ENCODE measurements at regions not wholly inside any gene's neighbourhood (a gene's known extent, or its start where the extent isn't known, plus 50 kb on each side); places are given as distances from the start of the nearest gene placed in this dataset.
"Not testable (repeated sequence)": the region's sequence is repeated elsewhere in the genome, so short reads cannot be mapped to it uniquely, and the experiment has no call there.

- no peak for DNase-seq
These were observed 381.5 kb upstream of the STXBP6 start for GRCh38 chr14:25431211-25432076.

DNA sequence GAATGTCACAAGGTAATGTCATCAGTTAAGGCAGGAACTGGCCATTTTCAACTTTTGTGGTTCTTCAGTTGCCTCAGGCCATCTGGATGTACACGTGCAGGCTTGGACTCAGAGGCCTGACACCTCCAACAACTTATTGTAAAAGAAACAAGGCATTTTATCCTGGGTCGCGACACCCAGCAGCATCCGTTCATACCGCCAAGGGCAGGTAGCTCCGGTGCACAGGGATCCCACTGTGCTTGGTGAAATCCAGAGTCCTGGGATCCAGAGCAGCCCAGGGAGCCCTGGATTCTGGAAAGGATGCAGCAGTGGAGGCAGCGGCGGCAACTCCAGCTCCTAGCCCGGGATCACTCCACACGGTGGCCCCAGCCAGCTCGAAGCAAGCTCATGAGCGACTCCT is 380.9 kb upstream of the STXBP6 start:
- DNase-seq = no peak

DNA sequence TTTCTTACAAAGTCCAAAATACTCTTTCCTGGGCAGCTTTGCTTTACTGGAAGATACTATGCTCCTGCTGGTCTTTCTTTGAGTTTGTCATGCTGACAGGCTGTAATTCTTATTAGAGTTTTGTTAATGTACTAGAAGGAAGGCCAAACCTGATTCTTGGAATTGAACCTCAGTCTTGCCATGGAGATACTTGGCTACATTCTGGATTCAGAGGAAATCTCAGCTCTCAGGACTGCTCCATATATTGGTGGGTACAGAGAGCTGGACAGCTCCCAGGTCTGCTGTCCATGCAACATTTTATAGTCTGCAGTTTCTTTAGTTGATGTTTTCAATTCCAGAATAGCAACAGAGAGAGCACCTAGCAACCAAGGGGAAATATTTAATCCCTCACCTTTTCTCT is 363.1 kb upstream of the STXBP6 start:
- no peak for DNase-seq

DNA sequence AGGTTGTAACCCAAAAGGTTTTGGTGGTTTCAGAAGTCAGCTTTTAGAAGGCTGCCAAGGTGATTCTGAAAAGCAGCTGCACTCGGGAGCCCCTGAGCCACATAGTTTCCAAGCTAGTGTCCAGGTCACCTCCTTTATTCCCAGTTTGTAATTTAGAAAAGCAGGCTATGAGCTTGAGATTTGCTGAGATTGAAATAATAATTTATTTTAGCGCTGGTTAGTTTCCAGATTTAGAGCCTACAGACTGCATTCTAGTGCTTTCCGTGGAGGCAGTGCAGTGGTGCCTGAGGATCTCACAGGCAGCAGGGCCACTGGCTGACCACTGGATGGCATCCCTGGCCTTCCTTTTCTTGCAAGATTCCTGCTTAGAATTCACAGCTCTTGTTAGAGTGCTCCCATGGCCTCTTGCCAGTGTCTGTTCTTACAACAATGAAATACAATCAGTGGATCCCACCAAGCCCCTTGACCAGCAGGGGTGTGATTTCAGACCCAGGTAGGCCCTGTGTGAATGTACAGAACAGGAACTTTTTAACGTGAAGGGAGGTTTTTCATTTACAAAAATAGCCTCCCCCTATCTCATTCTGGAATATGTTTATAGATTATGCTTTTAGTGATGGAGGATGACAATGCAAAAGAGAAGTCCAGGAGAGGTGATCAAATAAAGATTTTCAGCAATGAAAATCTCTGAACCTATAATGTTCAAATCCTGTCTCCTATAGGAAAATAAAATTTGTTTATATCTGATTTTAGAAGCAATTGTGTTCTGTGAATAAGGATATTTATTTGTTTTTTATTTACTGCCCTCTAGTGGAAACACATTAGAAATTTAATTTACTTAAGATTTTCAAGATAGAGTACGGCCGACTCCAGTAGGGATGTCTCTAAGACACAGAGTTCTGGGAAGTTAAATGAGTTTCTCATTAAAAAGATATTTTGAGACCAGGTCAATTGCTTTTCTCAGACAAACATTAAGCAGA is 362.1 kb upstream of the STXBP6 start:
- no peak for DNase-seq

- no peak for DNase-seq
These were observed 356.9 kb upstream of the STXBP6 start for GRCh38 chr14:25406818-25407217.

GRCh38 chr14:25400607-25401206 is 350.8 kb upstream of the STXBP6 start:
- DNase-seq = peak; percentile 18

DNA sequence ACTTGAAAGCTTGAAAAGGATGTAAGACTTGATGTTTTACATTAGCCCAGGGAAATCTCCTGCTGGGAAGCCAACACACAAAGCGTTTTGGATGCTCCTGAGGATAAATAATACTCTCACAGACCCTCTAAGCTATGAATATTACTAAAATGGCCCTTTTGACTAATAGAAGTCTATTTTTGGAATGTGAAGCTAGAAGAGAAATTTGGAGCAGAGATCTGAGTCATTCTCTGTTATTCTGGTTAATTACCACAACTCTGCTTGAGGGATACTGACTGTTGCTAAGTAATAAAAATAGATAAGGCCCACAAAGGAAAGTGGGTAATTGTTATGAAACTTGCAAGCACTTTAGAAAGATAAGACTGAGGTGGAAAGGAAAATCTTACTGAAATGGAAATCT is 346.2 kb upstream of the STXBP6 start:
- DNase-seq = no peak

GRCh38 chr14:25394791-25395391 is 344.9 kb upstream of the STXBP6 start:
- no peak for DNase-seq

DNA sequence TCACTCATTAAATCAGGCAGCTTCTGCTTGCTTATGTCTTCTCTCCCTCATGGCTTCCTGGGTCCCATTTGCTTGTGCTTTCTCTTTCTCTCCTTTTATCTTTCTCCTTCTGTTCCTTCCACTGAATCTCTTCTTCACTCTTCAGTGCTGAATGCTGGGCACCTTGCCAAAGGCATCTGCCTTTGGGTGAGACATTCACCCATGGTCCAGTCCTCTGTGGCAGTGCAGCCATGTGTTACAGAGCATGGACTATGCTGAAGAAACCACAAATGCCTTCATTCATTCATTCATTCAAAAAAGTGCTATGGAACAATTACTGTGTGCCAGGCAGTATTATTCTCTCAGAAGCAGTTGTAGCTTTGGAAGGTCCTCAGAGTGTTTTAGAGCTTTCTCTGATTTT is 344.4 kb upstream of the STXBP6 start:
- DNase-seq = no peak

DNA sequence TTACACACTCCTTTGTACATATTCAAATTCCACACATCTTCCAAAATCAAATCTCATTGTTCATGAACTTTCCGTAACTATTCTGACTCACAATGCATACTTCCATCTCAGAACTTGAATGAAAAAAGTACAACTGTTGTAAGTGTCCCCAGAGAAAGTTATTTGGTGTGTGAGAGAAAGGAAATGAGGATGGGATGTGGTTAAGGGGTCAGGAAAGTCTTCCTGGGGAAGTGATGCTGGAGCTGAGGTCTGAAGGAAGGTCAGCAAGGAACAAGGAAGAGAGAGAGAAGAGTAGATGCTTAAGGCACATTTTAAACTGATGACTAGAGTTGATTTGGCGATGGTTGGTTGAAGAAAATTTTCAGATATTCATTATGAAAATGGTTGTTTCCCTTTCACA is 340.0 kb upstream of the STXBP6 start:
- DNase-seq = no peak

DNA sequence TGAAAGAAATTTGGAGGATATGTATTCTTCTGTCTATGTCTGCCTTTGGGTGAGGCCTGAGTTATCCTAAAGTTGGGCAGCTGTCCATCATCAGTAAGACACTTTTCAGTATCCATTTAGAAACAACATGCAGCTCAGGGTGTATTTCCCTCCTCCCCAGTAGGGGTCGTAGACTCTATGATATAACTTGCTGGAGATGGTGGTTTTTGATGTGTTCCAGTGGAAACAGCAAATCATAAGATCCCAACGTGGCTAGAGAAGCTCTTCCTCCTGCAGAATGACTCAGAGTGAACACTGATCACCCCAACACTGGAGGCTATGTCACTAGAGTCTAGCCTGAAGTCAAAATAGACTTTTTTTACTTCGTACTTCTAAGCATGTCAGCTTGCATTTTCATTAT is 331.6 kb upstream of the STXBP6 start:
- no peak for DNase-seq

DNA sequence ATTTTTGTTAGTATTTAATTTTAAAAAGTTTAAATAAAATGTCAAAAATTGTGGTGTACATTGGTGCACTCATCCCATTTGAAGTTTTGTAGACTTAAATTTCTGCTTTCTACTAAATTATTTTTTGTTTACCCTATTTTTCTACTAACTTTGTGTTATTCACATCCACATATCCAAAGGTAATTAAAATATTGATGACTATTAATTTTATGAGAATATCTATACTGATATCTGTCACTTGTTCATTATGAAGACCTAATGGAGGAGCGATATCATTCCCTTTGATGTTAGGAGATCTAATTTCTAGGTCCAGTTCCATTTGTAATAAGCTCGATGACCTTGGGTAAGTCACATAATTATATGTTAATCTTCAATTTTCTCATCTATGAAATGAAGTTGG is 325.7 kb upstream of the STXBP6 start:
- no peak for DNase-seq

GRCh38 chr14:25371068-25371467 is 321.1 kb upstream of the STXBP6 start:
- DNase-seq = no peak

DNA sequence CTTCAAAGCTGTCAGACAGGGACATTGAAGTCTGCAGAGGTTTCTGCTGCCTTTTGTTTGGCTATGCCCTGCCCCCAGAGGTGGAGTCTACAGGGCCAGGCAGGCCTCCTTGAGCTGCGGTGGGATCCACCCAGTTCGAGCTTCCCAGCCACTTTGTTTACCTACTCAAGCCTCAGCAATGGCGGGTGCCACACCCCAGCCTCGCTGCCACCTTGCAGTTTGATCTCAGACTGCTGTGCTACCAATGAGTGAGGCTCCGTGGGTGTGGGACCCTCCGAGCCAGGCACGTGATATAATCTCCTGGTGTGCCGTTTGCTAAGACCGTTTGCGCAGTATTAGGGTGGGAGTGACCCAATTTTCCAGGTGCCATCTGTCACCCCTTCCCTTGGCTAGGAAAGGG is 320.1 kb upstream of the STXBP6 start:
- DNase-seq = not testable (repeated sequence)

GRCh38 chr14:25358330-25358729 is 308.4 kb upstream of the STXBP6 start:
- no peak for DNase-seq

DNA sequence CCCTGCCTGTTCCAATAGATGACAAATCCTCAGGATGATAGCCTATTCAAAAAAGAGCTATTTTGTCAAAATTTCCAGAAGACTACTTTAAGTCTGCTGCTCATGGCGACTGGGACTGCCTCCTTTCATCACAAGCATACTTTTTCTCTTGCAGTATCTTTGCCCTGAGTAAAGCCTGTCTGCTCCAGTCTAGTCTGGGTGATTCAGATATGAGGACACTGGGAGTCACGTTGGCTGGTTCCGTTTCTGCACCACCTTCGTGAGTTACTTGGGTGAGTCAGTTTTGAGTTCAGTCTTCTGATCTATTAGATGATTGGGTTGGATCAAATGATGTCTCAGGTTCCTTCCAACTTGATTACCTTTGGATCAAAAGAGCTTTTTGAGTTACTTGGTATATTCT is 301.3 kb upstream of the STXBP6 start:
- DNase-seq = no peak

DNA sequence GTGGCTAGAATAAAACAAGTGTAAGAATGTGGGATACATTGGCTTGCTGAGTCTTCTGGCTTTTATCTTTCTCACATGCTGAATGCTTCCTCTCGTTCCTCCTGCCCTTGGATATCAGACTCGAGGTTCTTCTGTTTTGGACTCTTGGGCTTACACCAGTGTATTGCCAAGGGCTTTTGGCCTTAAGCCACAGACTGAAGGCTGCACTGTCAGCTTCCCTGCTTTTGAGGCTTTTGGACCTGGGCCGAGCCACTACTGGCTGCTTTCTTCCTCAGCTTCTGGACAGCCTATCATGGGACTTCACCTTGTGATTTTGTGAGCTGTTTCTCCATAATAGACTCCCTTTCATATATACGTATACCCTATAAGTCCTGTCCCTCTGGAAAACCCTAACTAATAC is 300.9 kb upstream of the STXBP6 start:
- no peak for DNase-seq

- DNase-seq = no peak
These were observed 300.1 kb upstream of the STXBP6 start for GRCh38 chr14:25350021-25350420.

DNA sequence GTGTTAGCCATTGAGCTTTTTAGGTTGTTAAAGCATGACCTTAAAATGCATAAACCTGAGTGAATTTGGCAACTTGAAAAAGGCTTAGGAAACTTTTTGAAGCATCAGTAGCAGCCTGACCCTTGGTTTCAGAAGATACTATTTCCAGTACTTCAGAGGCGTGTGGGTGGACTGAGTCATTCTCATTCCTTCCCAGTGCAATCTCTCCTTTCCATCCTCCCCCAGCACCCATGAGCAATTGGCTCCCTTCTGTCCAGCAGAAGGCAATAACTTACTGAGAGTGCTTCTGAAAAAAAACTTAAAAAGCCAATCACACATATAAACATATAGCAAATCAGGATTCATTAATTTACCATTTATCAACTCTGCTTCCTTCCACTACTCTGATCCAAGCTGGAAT is 299.3 kb upstream of the STXBP6 start:
- DNase-seq = no peak

GRCh38 chr14:25340882-25341281 is 290.9 kb upstream of the STXBP6 start:
- DNase-seq = no peak

- no peak for DNase-seq
These were observed 272.8 kb upstream of the STXBP6 start for GRCh38 chr14:25322784-25323183.

DNA sequence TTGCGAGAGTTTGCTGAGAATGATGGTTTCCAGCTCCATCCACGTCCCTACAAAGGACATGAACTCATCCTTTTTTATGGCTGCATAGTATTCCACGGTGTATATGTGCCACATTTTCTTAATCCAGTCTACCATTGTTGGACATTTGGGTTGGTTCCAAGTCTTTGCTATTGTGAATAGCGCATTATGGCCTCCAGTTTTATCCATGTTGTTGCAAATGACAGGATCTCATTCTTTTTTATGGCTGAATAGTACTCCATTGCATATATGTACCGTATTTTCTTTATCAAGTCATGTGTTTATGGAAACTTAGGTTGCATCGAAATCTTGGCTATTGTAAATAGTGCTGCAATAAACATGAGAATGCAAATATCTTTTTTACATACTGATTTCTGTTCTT is 266.1 kb upstream of the STXBP6 start:
- not testable (repeated sequence) for DNase-seq

DNA sequence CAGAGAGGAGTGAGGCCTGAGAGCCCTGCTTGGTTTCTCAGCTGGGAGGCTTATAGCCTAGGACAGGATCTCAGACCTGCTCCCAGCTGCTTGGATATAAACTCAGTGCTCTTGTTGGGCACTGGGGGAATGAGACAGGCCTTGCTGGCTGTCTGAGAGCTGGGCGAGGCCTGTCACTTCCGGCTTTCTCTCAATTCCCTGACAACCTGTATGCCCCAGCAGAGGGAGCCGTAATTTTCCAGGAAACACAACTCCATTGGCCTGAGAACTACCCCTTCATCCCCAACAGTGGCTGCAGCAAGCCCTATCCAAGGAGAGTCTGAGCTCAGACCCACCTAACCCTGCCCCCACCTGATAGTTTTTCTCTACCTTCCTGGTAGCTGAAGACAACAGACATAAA is 258.3 kb upstream of the STXBP6 start:
- DNase-seq = no peak
